Loucy (cell line): ENCODE measurements at regions not wholly inside any gene's neighbourhood (a gene's known extent, or its start where the extent isn't known, plus 50 kb on each side); places are given as distances from the start of the nearest gene placed in this dataset.

Source experiments
- H2AFZ ChIP-seq: fragments of 200-600 bp; sonication (generic); 2 replicates; pipeline ENCODE4 v1.6.0; 2016; ENCODE audit warnings: antibody characterized with exemption, mild to moderate bottlenecking, low read length, moderate library complexity
- H3F3A ChIP-seq: fragments of 200-600 bp; 2 replicates; pipeline ENCODE4 v1.6.0; 2016; ENCODE audit warnings: antibody characterized with exemption, low read depth, mild to moderate bottlenecking
- H3K27me3 ChIP-seq: fragments of 200-600 bp; sonication (generic); 2 replicates; pipeline ENCODE4 v1.6.1; 2014; ENCODE audit warnings: low read length, mild to moderate bottlenecking; ENCODE audit not compliant: insufficient read depth, poor library complexity, severe bottlenecking
- H3K36me3 ChIP-seq: fragments of 200-600 bp; sonication (generic); 2 replicates; pipeline ENCODE4 v1.6.1; 2016; ENCODE audit warnings: low read length; ENCODE audit not compliant: insufficient read depth
- H3K4me1 ChIP-seq: fragments of 200-600 bp; sonication (generic); 2 replicates; pipeline ENCODE4 v1.5.1; 2014; ENCODE audit warnings: low read length, mild to moderate bottlenecking; ENCODE audit not compliant: insufficient read depth, poor library complexity, severe bottlenecking
- H3K4me2 ChIP-seq: fragments of 200-600 bp; sonication (generic); 2 replicates; pipeline ENCODE4 v1.6.0; 2014; ENCODE audit warnings: antibody characterized with exemption, low read length, low read depth, mild to moderate bottlenecking; ENCODE audit not compliant: poor library complexity, severe bottlenecking
- H3K4me3 ChIP-seq: fragments of 200-600 bp; sonication (generic); 2 replicates; pipeline ENCODE4 v1.5.1; 2014; ENCODE audit warnings: low read length, mild to moderate bottlenecking, mixed read lengths; ENCODE audit not compliant: poor library complexity, severe bottlenecking
- H3K79me2 ChIP-seq: fragments of 200-600 bp; sonication (generic); 2 replicates; pipeline ENCODE4 v1.6.1; 2014; ENCODE audit warnings: low read length; ENCODE audit not compliant: insufficient read depth
- H3K9ac ChIP-seq: fragments of 200-600 bp; sonication (generic); 2 replicates; pipeline ENCODE4 v1.6.0; 2014; ENCODE audit warnings: mild to moderate bottlenecking, low read depth, low read length, moderate library complexity; ENCODE audit not compliant: poor library complexity, severe bottlenecking
- H3K9me2 ChIP-seq: fragments of 200-600 bp; sonication (generic); replicated peaks from 2 replicates; pipeline ENCODE4 v1.6.1; 2016; ENCODE audit warnings: low read depth, low read length, mixed read lengths
- H3K9me3 ChIP-seq: fragments of 200-600 bp; sonication (generic); 2 replicates; pipeline ENCODE4 v1.6.1; 2014; ENCODE audit warnings: mild to moderate bottlenecking, antibody characterized with exemption, low read length, low read depth; ENCODE audit not compliant: insufficient read depth
- H4K20me1 ChIP-seq: fragments of 200-600 bp; sonication (generic); 2 replicates; pipeline ENCODE4 v1.6.0; 2014; ENCODE audit warnings: antibody characterized with exemption, low read length, mild to moderate bottlenecking; ENCODE audit not compliant: insufficient read depth, poor library complexity, severe bottlenecking
- EZH2phosphoT487 ChIP-seq: fragments of 200-600 bp; IDR thresholded peaks from 2 replicates; pipeline ENCODE4 v1.6.1; 2018; ENCODE audit warnings: antibody characterized with exemption, mild to moderate bottlenecking, moderate library complexity, borderline replicate concordance
- TF ChIP-seq, protein P1 (sequence below): fragments of 200-600 bp; sonication (generic); conservative IDR thresholded peaks from 2 replicates; pipeline ENCODE4 v1.5.1; 2014; ENCODE audit warnings: mild to moderate bottlenecking, antibody characterized with exemption, low read length

DNA sequence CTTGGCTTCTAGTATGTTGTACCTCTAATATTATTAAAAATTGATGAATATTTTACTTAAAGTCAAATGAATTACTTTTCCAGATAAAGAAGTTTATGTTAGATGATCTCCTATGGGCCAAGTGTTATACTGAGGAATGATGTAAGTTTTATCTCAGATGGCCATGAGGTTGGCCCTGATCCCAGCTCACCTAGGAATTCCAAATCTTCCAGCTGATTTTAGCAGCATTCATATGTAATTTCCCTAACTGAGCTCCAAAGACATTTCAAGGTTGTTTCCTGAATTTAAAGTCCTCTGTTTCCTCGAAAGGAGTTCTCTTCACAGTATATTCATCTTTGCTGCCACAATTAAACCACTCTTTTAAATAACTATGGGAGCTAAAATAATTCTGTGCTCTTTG, 1670.4 kb upstream of the SPRY2 start:
- Histone ChIP-seq H3K9ac (no peak overlapping the region), H3K4me1 (no peaks in the 10 kb centered on the region), H3K9me2 (no peaks in the 10 kb centered on the region), H4K20me1 (no peaks in the 10 kb centered on the region), H2AFZ (no peak overlapping the region), H3K79me2 (no peaks in the 10 kb centered on the region), H3K27me3 (no peaks in the 10 kb centered on the region), H3K9me3 (no peaks in the 10 kb centered on the region), H3K36me3 (no peaks in the 10 kb centered on the region), H3K4me3 (no peak overlapping the region), H3F3A (no peaks in the 10 kb centered on the region), H3K4me2 (no peak overlapping the region)
- TF ChIP-seq, protein P1, sequence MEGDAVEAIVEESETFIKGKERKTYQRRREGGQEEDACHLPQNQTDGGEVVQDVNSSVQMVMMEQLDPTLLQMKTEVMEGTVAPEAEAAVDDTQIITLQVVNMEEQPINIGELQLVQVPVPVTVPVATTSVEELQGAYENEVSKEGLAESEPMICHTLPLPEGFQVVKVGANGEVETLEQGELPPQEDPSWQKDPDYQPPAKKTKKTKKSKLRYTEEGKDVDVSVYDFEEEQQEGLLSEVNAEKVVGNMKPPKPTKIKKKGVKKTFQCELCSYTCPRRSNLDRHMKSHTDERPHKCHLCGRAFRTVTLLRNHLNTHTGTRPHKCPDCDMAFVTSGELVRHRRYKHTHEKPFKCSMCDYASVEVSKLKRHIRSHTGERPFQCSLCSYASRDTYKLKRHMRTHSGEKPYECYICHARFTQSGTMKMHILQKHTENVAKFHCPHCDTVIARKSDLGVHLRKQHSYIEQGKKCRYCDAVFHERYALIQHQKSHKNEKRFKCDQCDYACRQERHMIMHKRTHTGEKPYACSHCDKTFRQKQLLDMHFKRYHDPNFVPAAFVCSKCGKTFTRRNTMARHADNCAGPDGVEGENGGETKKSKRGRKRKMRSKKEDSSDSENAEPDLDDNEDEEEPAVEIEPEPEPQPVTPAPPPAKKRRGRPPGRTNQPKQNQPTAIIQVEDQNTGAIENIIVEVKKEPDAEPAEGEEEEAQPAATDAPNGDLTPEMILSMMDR: no peak
- no peak for TF ChIP-seq EZH2phosphoT487

DNA sequence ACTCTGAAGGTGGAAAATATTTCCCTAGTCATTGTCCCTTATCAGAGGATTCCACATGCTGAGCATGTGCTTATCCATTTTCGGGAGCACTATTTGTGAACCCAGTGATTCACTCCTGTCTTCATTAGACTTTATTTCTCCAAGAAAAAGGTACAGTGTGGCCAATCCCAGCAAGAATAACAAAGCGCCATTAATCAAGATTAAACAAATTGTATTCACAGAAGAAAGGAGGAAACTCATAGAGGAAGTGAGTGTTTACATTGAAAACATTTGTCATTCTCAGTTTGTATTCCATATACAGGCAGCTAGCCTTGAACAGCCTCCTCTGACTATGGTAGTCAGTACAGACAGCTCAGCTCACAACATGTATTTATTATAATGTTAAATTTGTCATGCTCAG, 1669.9 kb upstream of the SPRY2 start:
- TF ChIP-seq EZH2phosphoT487: no peak
- TF ChIP-seq, protein P1: no peak
- H3K4me2 ChIP-seq: no peak overlapping the region

DNA sequence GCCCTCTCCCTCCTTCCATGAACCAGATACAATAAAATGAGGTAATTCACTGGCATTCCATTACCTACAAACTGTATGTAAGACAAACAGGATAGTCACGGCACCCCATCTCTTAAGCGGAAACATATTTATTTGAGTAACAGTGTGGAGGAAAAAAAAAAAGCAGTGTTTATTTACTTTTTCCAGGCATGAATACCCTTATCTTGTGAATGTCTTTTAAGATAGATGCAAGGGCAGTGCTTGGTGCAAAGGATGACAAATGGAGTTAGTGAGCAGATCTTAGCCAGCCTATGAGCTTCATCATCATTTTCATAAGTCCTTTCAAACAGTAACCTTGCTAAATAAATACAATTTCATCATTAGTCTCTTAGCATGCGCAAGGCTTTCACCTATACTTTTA, 1661.8 kb upstream of the SPRY2 start:
- no peaks in the 10 kb centered on the region for H3K9me2 ChIP-seq

More for the DNA sequence above, 1669.9 kb upstream of the SPRY2 start:
- no peak overlapping the region for H3K9ac ChIP-seq
- no peaks in the 10 kb centered on the region for H3K36me3 ChIP-seq
- H3K9me2 ChIP-seq: no peaks in the 10 kb centered on the region
- H4K20me1 ChIP-seq: no peaks in the 10 kb centered on the region
- H3F3A ChIP-seq: no peaks in the 10 kb centered on the region
- no peaks in the 10 kb centered on the region for H3K79me2 ChIP-seq
- H3K9me3 ChIP-seq: no peaks in the 10 kb centered on the region
- H2AFZ ChIP-seq: no peak overlapping the region
- H3K4me3 ChIP-seq: no peak overlapping the region
- H3K27me3 ChIP-seq: no peaks in the 10 kb centered on the region
- H3K4me1 ChIP-seq: no peaks in the 10 kb centered on the region

More for the DNA sequence above, 1661.8 kb upstream of the SPRY2 start:
- Histone ChIP-seq H3K36me3 (no peaks in the 10 kb centered on the region), H2AFZ (no peak overlapping the region), H3K27me3 (no peaks in the 10 kb centered on the region), H3K9me3 (no peaks in the 10 kb centered on the region), H3K9ac (no peak overlapping the region), H3K4me1 (no peaks in the 10 kb centered on the region), H3F3A (no peaks in the 10 kb centered on the region), H4K20me1 (no peaks in the 10 kb centered on the region), H3K4me2 (no peak overlapping the region), H3K79me2 (no peaks in the 10 kb centered on the region), H3K4me3 (no peak overlapping the region)
- TF ChIP-seq, protein P1: no peak
- no peak for TF ChIP-seq EZH2phosphoT487
